Gastroesophageal sphincter (tissue), 3 donors: ENCODE measurements at regions not wholly inside any gene's neighbourhood (a gene's known extent, or its start where the extent isn't known, plus 50 kb on each side); places are given as distances from the start of the nearest gene placed in this dataset.

Experiments
- CTCF ChIP-seq, 4 experiments: fragments of 200-600 bp in 2 of 4; fragments of 450-650 bp in 2 of 4; sonication (generic) in 1 of 4; IDR thresholded peaks; one replicate each; pipeline ENCODE4 v1.5.1; 2017 to 2019; ENCODE audit warnings: antibody characterized with exemption in 4 of 4, mild to moderate bottlenecking in 2 of 4, moderate library complexity in 2 of 4
- EP300 ChIP-seq: sonication (generic); formaldehyde crosslinking; IDR thresholded peaks from one replicate; pipeline ENCODE4 v1.6.1; 2017; ENCODE audit warnings: antibody characterized with exemption, mild to moderate bottlenecking
- POLR2A ChIP-seq, 2 donors: fragments of 450-650 bp; IDR thresholded peaks; one replicate each; pipeline ENCODE4 v1.6.1; 2017; ENCODE audit warnings: antibody characterized with exemption in 2 of 2, mild to moderate bottlenecking in 2 of 2, moderate library complexity in 1 of 2
- POLR2AphosphoS5 ChIP-seq: sonication (generic); formaldehyde crosslinking; IDR thresholded peaks from one replicate; pipeline ENCODE4 v1.6.1; 2017; ENCODE audit warnings: antibody characterized with exemption

GRCh38 chr7:17472518-17472917 lies 174.1 kb downstream of the AHR start:
- TF ChIP-seq CTCF (IDR thresholded peaks at IDR 0.05) (no peak), EP300 (no peak), POLR2A (IDR thresholded peaks at IDR 0.05) (no peak), POLR2AphosphoS5 (no peak)
